Left forelimb (tissue), 1 donor: ENCODE measurements at regions not wholly inside any gene's neighbourhood (a gene's known extent, or its start where the extent isn't known, plus 50 kb on each side); places are given as distances from the start of the nearest gene placed in this dataset.
"Not testable (repeated sequence)": the region's sequence is repeated elsewhere in the genome, so short reads cannot be mapped to it uniquely, and the experiment has no call there.

ENCODE experiments used
- DNase-seq: peaks from one replicate; pipeline ENCODE4 v3.0.0-alpha.2; 2018; ENCODE audit warnings: low spot score

- DNase-seq = no peak
Observed at GRCh38 chr2:8118940-8119781, 562.7 kb upstream of the ID2 start.

- DNase-seq = no peak
Observed at GRCh38 chr2:8119782-8120505, 561.9 kb upstream of the ID2 start.

- no peak for DNase-seq
Observed at GRCh38 chr2:8120506-8120860, 561.4 kb upstream of the ID2 start.

GRCh38 chr2:8121022-8121825, 560.6 kb upstream of the ID2 start:
- DNase-seq = no peak

DNA sequence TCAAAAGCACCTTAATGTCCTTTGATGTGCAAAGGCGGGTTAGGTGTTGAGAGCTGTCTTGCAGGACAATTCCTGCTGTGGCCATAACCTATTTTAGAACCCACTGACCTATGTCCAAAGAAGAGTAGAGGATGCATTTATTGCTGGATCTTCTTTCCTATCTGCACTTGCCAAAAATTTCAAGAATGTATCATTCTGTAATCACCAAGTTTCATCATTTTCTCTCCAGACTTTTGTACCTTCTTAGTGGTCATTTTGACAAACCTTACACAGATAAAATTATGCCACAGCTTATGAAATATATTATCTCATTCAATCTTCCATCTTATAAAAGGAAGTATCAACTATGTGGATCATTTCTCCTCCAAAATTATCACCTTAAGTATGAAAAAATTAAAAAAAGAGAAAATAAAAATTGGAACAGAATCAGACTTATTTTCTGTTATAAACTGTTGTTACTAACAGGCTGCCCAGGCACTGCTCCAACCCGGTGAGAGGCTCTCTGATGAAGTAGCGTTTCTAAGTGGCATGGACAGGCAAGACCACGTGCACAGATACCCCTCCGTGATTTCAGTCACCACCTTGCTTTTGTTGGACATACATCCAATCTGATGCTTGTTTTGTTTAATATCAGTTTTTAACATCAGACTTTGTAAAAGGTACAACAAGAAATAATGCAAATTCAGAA, 559.9 kb upstream of the ID2 start:
- DNase-seq = no peak

- no peak for DNase-seq
Observed at GRCh38 chr2:8122520-8122919, 559.3 kb upstream of the ID2 start.

GRCh38 chr2:8123464-8123863, 558.4 kb upstream of the ID2 start:
- no peak for DNase-seq

GRCh38 chr2:8125741-8126711, 555.8 kb upstream of the ID2 start:
- DNase-seq = no peak

DNA sequence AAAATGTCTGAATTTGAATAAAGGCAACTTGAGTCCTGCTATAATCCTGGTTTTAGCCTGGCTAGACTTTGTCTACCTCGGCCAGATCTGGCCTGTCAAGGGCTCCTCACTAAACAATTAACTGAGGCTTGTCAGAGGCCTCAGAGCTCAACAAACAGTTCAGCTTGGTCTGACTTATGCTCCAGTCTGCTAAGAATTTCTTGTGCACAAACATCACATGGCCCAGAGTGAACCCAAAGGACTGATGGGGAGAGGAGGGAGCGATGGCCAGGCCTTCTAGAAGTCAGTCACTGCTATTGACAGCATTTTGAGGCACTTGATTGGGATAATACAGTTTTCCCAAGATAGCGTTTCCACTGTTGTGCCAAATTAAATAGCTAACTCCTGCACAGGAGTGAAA, 555.1 kb upstream of the ID2 start:
- DNase-seq = no peak

DNA sequence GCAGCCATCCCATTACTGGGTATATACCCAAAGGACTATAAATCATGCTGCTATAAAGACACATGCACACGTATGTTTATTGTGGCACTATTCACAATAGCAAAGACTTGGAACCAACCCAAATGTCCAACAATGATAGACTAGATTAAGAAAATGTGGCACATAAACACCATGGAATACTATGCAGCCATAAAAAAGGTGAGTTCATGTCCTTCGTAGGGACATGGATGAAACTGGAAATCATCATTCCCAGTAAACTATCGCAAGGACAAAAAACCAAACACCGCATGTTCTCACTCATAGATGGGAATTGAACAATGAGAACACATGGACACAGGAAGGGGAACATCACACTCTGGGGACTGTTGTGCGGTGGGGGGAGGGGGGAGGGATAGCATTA, 550.4 kb upstream of the ID2 start:
- DNase-seq = not testable (repeated sequence)

- peak; percentile 76 for DNase-seq
Observed at GRCh38 chr2:8132351-8132831, 549.5 kb upstream of the ID2 start.

- no peak for DNase-seq
Observed at GRCh38 chr2:8132879-8133278, 549.0 kb upstream of the ID2 start.

DNA sequence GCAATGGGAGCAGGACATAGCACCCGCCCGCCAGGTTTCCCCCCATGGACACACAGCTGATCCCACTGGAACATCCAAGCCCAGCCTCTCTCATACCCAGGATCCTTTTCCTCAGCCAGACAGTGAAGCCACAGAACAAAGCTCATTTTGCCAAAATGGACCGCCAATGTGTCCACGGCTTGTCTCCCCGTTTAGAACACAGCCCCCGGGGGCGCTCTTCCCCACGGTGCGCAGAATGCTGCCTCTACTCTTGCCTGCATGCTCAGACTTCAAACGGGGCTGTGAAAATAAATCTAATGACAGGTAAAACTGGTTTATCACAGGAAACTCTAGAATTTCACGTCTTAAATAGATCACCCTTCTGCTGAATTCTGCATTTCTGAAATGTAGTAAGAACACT, 548.5 kb upstream of the ID2 start:
- no peak for DNase-seq

DNA sequence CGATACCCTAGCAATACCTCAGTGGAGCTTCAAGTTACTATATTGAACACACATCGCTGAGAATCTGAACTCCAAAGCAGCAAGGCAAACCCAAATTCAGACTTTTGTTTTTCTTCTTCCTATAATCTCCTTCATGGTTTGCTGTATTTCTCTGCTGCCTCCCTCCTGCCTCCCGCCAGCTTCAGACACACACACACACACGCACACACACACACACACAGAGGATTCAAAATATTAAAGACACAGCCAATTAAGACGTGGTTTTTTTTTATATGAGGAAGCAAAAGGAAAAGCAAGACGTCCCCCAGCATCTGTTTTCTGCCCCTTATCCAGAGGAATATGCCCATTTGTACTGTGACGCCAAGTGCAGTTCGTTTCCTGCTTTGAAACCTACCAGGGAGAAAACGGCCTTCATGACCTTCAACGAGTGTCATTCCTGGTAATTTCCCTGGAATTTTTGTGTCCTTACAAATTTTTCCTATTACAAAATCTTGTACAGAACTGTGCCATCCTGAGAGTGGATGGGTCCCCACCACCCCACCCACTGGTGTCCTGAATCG, 547.9 kb upstream of the ID2 start:
- no peak for DNase-seq

DNA sequence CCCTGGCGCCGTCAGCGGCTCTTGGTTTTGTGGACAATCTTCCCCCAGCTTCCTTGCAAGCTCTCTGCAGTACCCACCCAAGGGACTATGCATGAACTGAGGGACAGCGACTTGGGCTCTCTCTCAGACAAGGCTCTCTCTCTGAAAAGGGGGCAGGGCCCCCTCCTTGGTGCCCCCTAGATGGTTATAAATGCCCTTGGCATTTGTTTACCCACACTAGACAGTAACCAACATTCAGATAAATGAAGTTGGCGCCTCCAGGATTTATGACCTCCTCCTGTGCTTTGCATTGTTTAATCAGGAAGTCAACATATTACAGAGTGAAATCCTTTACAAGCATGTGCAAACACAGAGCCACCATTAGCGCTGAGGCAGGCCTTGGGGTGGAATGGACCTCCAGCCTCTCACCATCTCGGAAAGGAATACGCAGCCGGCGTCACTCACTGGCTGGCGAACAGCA, 547.4 kb upstream of the ID2 start:
- DNase-seq = no peak

- DNase-seq = no peak
Observed at GRCh38 chr2:8134985-8135682, 546.7 kb upstream of the ID2 start.

GRCh38 chr2:8137801-8138200, 544.1 kb upstream of the ID2 start:
- no peak for DNase-seq

GRCh38 chr2:8138525-8138922, 543.3 kb upstream of the ID2 start:
- DNase-seq = no peak

- DNase-seq = no peak
Observed at GRCh38 chr2:8138923-8139667, 542.8 kb upstream of the ID2 start.
